ENCODE measurements at regions not wholly inside any gene's neighbourhood (a gene's known extent, or its start where the extent isn't known, plus 50 kb on each side); places are given as distances from the start of the nearest gene placed in this dataset.

DNA sequence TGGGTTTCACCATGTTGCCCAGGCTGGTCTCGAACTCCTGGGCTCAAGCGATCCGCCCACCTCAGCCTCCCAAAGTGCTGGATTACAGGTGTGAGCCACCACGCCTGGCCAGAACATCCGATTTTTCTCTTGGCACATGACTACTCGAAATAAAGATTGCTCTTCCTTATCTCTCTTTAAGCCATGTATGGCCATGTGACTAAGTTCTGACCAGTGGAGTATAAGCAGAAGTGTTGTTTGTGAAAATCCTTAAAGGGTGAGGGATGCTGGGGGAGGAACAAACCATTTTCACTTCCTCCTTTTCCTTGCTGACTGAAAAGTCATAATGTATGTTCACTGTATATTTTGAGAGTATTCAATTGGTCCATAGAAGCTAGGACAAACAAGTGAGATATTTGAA is 50.7 kb upstream of the ATF7IP start:
- Mint-ChIP-seq H3K27ac (ENCODE audit: unreplicated experiment) (no peak overlapping the region), H3K4me3 (ENCODE audit: unreplicated experiment) (no peak overlapping the region), H3K36me3 (ENCODE audit: unreplicated experiment) (no peaks in the 10 kb centered on the region), H3K9me3 (ENCODE audit: unreplicated experiment) (peaks cover 10% of the 10 kb centered on the region), H3K4me1 (ENCODE audit: unreplicated experiment) (no peaks in the 10 kb centered on the region), H3K27me3 (ENCODE audit: unreplicated experiment) (no peaks in the 10 kb centered on the region)
- no peak for DNase-seq (ENCODE audit: extremely low spot score, unreplicated experiment)
- no peak for TF ChIP-seq CTCF (IDR thresholded peaks at IDR 0.05)

DNA sequence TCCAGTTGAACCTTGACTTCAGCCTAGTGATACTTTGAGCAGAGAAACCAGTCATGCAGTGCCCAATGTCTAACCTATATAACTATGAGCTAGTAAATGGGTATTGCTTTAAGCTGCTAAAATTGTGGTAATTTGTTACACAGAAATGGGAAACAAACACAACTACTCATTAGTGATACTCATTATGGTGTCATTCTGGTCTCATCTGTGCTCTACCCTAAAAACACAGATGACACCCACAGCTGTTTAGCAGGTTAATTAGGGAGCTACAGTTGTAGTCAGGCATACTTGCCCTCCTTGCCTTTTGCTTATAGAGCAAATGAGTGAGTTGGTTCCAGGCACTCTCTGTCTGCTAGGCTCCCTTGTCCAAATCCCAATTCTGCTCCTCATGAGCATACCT is 50.0 kb upstream of the ATF7IP start:
- DNase-seq (ENCODE audit: extremely low spot score, unreplicated experiment): no peak
- H3K27me3 Mint-ChIP-seq (ENCODE audit: unreplicated experiment): no peaks in the 10 kb centered on the region
- peaks cover 6% of the 10 kb centered on the region for H3K9me3 Mint-ChIP-seq (ENCODE audit: unreplicated experiment)
- no peak overlapping the region for H3K27ac Mint-ChIP-seq (ENCODE audit: unreplicated experiment)
- H3K36me3 Mint-ChIP-seq (ENCODE audit: unreplicated experiment): no peaks in the 10 kb centered on the region
- no peaks in the 10 kb centered on the region for H3K4me1 Mint-ChIP-seq (ENCODE audit: unreplicated experiment)
- TF ChIP-seq CTCF (IDR thresholded peaks at IDR 0.05): no peak
- no peak overlapping the region for H3K4me3 Mint-ChIP-seq (ENCODE audit: unreplicated experiment)
